ENCODE measurements at regions not wholly inside any gene's neighbourhood (a gene's known extent, or its start where the extent isn't known, plus 50 kb on each side); places are given as distances from the start of the nearest gene placed in this dataset.

- DNase-seq (ENCODE audit: low spot score), result no peak
- no peaks in the 10 kb centered on the region for H3K4me1 ChIP-seq (ENCODE audit: insufficient read depth, low read length, poor library complexity, severe bottlenecking)
- TF ChIP-seq CTCF (conservative IDR thresholded peaks at IDR 0.05; ENCODE audit: low read length) (no peak), EZH2phosphoT487 (IDR thresholded peaks at IDR 0.05; ENCODE audit: borderline replicate concordance, low read depth, low read length) (no peak)
- POLR2A ChIA-PET, result interaction anchor here (0.7 kb wide), 1 partner anchor 44 kb away, joined by 3 read pairs; no protein-coding TSS in a partner anchor
- no TSS peak for BruUV-seq (replicated peaks)
- no peaks in the 10 kb centered on the region for H3K79me2 ChIP-seq (ENCODE audit: insufficient read depth, low read depth, low read length)
- no peak overlapping the region for H2AFZ ChIP-seq (ENCODE audit: low read length)
- H3K9me3 ChIP-seq (ENCODE audit: low read length), result no peaks in the 10 kb centered on the region
- no peak overlapping the region for H3K4me3 ChIP-seq (ENCODE audit: low read depth, low read length, poor library complexity, severe bottlenecking)
- H3K27ac ChIP-seq (ENCODE audit: low read depth, low read length, poor library complexity, severe bottlenecking), result no peak overlapping the region
- no peaks in the 10 kb centered on the region for H3K36me3 ChIP-seq (ENCODE audit: insufficient read depth, low read length)
- no peaks in the 10 kb centered on the region for H4K20me1 ChIP-seq (ENCODE audit: insufficient read depth, low read length)
- no peaks in the 10 kb centered on the region for H3K9me2 ChIP-seq (ENCODE audit: insufficient read depth, low read length)
- no peak overlapping the region for H3K4me2 ChIP-seq (ENCODE audit: low read length)
- intact Hi-C loops (cut with micrococcal nuclease; ENCODE audit: unreplicated experiment), result no loop called here
- CTCF ChIA-PET (ENCODE audit: unreplicated experiment), result no interaction called here
Measured at GRCh38 chr18:37754141-37754540, 188.5 kb upstream of the CELF4 start.

- CTCF ChIA-PET (ENCODE audit: unreplicated experiment), result no interaction called here
- H4K20me1 ChIP-seq (ENCODE audit: insufficient read depth, low read length), result no peaks in the 10 kb centered on the region
- H3K9me3 ChIP-seq (ENCODE audit: low read length), result no peaks in the 10 kb centered on the region
- no peak overlapping the region for H3K4me3 ChIP-seq (ENCODE audit: low read depth, low read length, poor library complexity, severe bottlenecking)
- H3K79me2 ChIP-seq (ENCODE audit: insufficient read depth, low read depth, low read length), result no peaks in the 10 kb centered on the region
- no peak overlapping the region for H2AFZ ChIP-seq (ENCODE audit: low read length)
- H3K4me1 ChIP-seq (ENCODE audit: insufficient read depth, low read length, poor library complexity, severe bottlenecking), result no peaks in the 10 kb centered on the region
- no peaks in the 10 kb centered on the region for H3K9me2 ChIP-seq (ENCODE audit: insufficient read depth, low read length)
- POLR2A ChIA-PET, result no interaction called here
- no peak for TF ChIP-seq EZH2phosphoT487 (IDR thresholded peaks at IDR 0.05; ENCODE audit: borderline replicate concordance, low read depth, low read length)
- TF ChIP-seq CTCF (conservative IDR thresholded peaks at IDR 0.05; ENCODE audit: low read length), result no peak
- intact Hi-C loops (cut with micrococcal nuclease; ENCODE audit: unreplicated experiment), result no loop called here
- BruUV-seq (replicated peaks), result no TSS peak
- no peak overlapping the region for H3K4me2 ChIP-seq (ENCODE audit: low read length)
- H3K36me3 ChIP-seq (ENCODE audit: insufficient read depth, low read length), result no peaks in the 10 kb centered on the region
- DNase-seq (ENCODE audit: low spot score), result no peak
- H3K27ac ChIP-seq (ENCODE audit: low read depth, low read length, poor library complexity, severe bottlenecking), result no peak overlapping the region
Measured at GRCh38 chr18:37742436-37742835, 176.8 kb upstream of the CELF4 start.

GRCh38 chr18:37741032-37741623, 175.5 kb upstream of the CELF4 start:
- Histone ChIP-seq H3K79me2 (ENCODE audit: insufficient read depth, low read depth, low read length) (no peaks in the 10 kb centered on the region), H3K4me2 (ENCODE audit: low read length) (no peak overlapping the region), H3K4me1 (ENCODE audit: insufficient read depth, low read length, poor library complexity, severe bottlenecking) (no peaks in the 10 kb centered on the region), H3K9me2 (ENCODE audit: insufficient read depth, low read length) (no peaks in the 10 kb centered on the region), H3K9me3 (ENCODE audit: low read length) (no peaks in the 10 kb centered on the region), H4K20me1 (ENCODE audit: insufficient read depth, low read length) (no peaks in the 10 kb centered on the region), H2AFZ (ENCODE audit: low read length) (no peak overlapping the region), H3K4me3 (ENCODE audit: low read depth, low read length, poor library complexity, severe bottlenecking) (no peak overlapping the region), H3K36me3 (ENCODE audit: insufficient read depth, low read length) (no peaks in the 10 kb centered on the region), H3K27ac (ENCODE audit: low read depth, low read length, poor library complexity, severe bottlenecking) (no peak overlapping the region)
- intact Hi-C loops (cut with micrococcal nuclease; ENCODE audit: unreplicated experiment), result no loop called here
- ChIA-PET POLR2A (no interaction called here), CTCF (ENCODE audit: unreplicated experiment) (no interaction called here)
- BruUV-seq (replicated peaks), result no TSS peak
- no peak for DNase-seq (ENCODE audit: low spot score)
- TF ChIP-seq CTCF (conservative IDR thresholded peaks at IDR 0.05; ENCODE audit: low read length) (no peak), EZH2phosphoT487 (IDR thresholded peaks at IDR 0.05; ENCODE audit: borderline replicate concordance, low read depth, low read length) (no peak)
